Fibroblast of peridontal ligament (primary cell): ENCODE measurements at regions not wholly inside any gene's neighbourhood (a gene's known extent, or its start where the extent isn't known, plus 50 kb on each side); places are given as distances from the start of the nearest gene placed in this dataset.

Experiments
- DNase-seq: peaks from one replicate; pipeline ENCODE4 v3.0.0-alpha.2; 2010; ENCODE audit errors: extremely low read depth

DNA sequence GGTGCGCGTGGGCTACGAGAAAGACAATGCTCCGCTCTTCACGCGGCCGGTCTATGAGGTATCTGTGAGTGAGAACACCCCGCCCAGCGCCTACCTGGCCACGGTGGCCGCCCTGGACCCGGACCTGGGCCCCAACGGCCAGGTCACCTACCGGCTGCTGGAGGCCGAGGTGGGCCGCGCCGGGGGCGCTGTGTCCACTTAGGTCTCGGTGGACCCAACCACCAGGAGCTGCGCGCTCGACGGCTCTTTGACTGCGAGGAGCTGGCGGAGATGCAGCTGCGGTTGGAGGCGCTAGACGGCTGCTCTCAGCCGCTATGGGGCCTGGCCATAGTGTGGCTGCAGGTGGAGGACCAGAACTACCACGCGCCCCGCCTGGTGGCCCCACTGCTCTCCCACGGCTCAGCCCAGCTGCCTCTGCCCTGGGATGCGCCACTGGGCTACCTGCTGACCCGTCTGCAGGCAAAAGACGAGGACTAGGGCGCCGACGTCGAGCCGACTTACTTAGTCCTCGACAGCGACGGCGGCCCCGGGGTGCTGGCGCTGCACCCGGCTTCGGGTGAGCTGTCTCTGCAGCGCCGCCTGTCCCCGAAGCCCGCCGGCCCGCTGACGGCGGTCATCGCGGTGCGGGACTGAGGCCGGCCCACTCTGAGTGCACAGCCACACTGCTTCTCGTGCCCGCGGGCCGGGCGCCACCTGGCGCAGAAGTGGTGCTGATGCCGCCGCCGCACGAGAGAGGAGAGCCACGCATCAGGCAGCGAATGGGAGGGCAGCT is 173.0 kb downstream of the OLFM4 start:
- DNase-seq: no peak

DNA sequence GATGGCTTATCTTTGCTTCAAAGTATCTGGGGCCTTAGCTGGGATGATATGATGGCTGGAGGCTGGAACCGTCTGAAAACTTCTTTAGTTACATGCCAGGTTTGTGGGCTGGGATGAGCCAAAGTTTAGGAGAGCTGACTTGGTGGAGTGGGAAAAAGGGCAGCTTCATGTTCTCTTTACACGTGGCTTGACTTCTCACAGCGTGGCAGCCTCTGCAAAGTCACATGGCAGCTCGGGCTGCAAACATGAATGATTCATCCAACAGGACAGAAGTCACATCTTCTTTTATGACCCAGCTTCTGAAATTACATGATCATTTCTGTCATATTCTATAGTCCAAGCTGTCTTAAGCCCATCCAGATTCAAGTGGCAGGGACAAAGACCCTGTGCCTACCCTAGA is 176.0 kb downstream of the OLFM4 start:
- no peak for DNase-seq

- no peak for DNase-seq
These were observed 177.8 kb downstream of the OLFM4 start for GRCh38 chr13:53206455-53206854.

GRCh38 chr13:53207556-53207955 is 178.9 kb downstream of the OLFM4 start:
- DNase-seq: no peak

- no peak for DNase-seq
These were observed 185.8 kb downstream of the OLFM4 start for GRCh38 chr13:53214433-53214832.

DNA sequence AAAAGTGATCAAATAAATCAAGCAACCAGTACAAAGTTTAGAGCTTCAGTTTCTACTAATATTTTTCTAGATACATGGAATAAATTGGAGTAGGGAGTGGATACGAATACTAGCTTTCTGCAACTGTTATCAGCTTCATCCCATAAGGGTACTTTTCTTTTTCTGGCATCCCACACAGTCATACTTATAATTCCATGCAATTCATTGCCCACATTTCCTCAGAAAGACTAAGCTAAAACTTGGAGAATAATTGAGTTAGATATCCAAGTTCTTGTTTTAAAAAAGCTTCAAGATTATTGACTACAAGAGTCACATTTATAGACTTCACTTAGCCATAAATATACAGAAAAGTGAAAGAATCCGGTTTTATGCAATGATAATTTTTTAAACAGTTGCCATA is 186.9 kb downstream of the OLFM4 start:
- no peak for DNase-seq

DNA sequence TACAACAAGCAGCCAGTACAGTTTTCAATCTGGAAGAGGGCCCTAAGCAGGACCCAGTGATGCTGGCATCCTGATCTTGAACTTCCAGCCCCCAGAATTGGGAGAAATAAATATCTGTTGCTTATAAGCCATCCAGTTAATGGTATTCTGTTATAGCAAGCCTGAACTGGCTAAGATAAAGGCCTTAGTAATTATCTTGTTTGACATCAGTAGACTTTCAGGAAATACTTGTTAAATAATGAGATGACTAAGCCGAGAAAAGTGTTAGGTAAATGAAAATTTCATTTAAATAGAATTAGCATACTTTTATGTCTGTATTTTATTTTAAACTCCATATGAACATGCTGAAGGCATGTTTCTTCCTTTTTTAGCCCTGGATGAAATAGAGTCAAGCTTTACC is 188.2 kb downstream of the OLFM4 start:
- no peak for DNase-seq

DNA sequence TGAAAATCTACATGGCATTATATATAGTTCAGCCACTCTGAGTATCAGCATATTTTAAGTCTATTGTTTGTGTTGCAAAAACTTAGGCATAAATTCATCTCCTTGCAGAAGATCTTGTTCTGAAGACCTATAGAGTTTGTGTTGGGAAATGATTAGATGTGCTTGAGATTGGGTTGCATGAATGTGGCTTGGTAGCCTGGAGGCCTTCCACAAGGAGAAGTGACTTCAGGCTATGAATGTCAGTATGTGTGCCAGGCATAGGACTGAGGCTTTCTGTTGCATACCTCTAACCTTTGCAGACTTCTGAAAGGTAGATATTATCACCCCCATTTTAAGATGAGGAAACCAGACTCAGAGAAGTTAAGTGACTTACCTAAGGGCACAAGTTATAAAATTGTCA is 188.6 kb downstream of the OLFM4 start:
- DNase-seq: no peak

DNA sequence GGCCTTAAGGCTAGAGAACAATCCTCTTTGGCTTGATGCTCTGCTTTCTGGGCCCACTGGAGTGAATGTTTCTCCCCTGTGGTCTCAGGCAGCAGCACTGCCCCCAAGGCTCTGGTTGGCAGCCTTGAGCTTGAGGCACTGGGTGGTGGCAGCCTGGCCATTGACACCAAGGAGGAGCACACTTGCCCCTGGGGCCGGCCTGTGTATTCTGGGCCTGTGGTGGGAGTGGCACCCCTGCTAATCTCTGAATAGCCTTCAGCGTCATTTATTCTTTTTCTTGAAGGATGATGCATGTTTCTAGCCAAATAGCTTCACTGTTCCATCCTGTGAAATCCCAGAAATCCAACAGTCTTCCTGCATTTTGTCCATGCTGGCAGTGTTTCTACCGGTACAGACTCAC is 191.4 kb downstream of the OLFM4 start:
- no peak for DNase-seq

- no peak for DNase-seq
These were observed 209.1 kb downstream of the OLFM4 start for GRCh38 chr13:53237696-53238095.

DNA sequence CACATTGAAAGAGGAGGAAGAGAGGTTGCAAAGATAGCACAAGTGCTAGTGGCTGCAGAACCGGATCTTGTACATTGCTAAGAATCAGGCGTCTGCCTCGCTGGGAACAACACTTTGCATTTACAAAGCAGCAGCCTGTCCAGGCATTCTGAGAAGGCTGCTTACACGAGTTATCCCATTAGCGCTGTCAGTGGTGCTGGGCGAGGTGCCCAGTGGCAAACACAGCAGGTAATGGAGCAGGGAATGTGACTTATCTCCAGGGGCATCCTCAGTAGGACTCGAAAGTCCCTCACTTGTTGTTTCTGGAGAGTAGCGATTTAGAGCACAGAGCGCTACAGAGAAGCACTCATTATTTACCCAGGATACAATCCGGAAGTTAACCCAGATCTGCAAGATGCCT is 209.6 kb downstream of the OLFM4 start:
- DNase-seq: no peak

DNA sequence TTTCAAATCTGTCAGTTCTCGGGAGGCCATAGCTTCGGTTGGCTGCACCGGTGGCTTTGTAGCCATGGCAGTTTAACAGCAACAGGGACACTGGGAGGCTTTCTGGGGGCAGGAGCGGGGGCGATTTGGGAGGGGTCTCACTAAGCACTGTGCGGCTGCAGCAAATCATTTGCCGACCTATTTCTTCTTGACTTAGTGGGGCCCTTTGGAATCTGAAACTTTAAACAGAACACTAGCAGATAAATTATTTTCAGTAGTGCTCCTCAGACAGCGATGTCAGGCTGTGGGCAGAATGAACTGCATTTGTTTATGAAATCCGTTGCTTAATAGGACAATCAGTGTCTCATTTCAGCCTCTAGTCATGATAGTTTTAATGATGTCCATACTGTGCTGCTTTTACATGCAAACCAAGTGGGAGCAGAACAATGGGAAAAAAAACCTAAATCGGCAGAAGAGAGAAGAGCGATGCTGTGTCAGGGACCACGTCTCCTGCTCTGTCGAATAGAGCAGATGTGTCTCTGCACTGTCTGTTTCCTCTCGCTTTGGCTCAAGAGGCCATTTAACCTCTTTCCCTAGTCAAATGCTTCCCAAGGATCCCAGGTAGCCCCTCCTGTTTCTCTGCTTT is 211.9 kb downstream of the OLFM4 start:
- DNase-seq: no peak

- DNase-seq: no peak
These were observed 213.3 kb downstream of the OLFM4 start for GRCh38 chr13:53241891-53242348.

GRCh38 chr13:53249236-53249635 is 220.6 kb downstream of the OLFM4 start:
- no peak for DNase-seq

GRCh38 chr13:53250272-53250875 is 221.8 kb downstream of the OLFM4 start:
- DNase-seq: peak; percentile 80

DNA sequence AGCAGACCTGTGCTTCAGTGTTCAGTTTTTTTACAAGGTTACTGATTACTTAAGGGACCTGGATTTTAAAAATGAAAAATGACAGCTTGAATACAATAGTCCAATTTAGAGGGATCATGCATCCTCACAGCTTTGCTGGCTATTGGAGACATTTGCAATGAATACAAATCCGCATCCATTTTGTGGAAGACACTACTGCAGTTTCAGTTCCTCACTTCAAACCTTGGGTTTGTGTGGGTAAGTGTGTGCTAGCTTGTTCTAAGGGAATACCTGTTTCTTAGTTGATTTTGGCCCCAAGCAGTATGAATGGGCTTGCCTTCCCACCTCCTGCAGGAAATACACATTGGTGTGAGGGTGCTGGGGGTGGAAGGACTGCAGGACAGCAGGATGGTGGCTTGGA is 222.4 kb downstream of the OLFM4 start:
- no peak for DNase-seq

DNA sequence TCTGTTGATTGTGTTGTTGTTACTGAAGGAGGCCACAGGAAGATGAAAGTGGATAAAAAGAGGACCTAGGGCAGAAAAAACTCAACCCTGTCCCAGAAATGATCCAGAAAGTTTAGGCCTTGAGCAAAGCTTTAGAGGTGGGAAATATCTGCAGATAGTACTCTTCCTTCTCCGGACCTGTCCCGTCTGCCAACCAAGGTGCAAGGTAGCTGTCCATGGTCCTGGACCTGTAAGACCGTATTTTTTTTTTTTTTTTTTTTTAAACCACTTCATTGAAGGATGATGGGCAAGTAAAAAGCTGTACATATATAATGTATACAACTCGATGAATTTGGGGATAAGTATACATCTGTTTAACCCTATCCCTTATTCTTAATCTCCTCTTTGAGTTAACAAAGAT is 225.9 kb downstream of the OLFM4 start:
- no peak for DNase-seq

- DNase-seq: no peak
These were observed 227.2 kb downstream of the OLFM4 start for GRCh38 chr13:53255795-53256194.

DNA sequence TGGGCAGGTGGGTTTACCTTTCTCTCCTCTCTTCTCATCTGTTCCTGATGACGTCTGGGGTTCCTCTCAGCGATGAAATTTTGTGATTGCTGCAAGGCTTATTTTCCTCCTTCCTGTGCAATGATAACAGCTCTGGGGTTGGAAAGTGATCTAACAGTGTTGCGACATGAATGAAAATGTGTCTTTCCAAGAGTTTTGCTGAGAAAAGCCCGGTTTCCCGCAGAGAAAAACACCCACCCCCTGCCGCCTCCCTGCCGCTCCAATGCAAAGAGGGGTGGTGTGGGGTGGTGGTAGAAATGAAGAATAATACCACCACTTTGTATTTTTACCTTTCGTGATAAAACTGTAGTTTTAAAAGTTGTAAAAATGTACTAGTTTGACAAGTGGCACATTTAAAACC is 232.0 kb downstream of the OLFM4 start:
- no peak for DNase-seq

DNA sequence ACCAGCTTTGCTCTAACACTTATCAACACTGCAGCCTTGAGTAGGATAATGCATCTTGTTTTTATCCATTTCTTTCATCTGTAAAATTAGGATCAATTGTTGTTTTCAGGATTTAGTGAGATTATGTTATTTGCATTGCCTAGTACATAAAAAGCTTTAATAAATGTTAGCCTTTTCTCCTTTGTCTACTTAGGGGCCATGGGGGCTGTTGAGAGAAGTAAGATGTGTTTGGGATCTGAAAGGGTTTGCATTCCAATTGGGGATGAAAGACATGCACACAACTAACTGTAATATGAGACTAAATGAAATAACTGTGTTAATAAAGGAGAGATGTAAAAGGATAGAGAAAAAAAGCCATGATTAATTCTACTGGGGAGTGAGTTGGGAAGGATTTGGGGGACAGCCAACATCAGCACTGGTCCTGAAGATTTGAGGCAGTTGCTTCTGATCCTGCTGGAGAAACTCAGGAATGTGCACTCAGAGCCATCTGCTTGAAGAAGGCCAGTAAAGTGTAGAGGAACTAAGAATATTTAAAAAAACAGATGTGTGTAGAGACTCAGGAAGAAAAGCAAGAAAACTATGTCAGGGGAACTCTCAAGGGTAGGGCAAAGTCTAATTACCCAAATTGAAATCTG is 236.3 kb downstream of the OLFM4 start:
- no peak for DNase-seq

- DNase-seq: no peak
These were observed 238.1 kb downstream of the OLFM4 start for GRCh38 chr13:53266757-53267156.

DNA sequence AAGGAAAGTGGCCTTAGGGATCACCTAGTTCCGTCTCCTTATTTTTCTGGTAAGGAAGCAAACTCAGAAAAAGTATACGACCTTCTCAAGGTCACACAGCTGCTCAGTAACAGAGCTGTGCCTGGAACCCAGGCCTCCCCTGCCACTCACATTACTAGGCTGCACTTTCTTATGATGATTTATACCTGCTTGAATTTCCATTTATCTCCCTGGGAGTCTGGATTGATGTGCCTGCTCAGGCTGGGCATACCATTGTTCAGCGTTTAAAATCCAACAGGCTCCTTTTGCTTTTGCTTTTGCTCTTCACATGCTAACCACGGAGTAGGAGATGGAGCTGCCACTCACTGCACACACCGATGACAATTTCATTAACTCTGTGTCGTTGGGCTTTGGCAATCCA is 241.0 kb downstream of the OLFM4 start:
- DNase-seq: no peak

DNA sequence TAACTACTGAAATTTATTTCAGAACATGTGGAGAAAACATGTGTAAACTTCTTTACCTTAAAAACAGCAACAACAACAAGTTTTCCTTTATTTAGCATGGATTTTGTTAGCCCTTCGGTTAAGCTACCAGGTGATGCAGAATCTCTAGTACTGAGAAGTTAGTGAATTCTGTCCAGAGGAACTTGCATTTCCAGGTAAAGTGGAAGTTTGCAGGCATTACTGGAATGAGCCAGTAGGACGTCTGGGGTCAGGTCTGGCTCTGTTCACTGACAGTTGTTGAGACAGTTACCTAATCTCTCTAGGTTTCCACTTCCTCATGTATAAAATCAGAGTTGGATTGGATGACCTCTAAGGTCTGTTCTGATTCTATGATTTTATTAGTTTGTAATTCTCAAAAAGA is 244.3 kb downstream of the OLFM4 start:
- DNase-seq: no peak
